ENCODE measurements at regions not wholly inside any gene's neighbourhood (a gene's known extent, or its start where the extent isn't known, plus 50 kb on each side); places are given as distances from the start of the nearest gene placed in this dataset.

GRCh38 chr15:46703020-46703861 is 1014.1 kb upstream of the SEMA6D start:
- ATAC-seq = no peak
- POLR2A ChIA-PET = no interaction called here

GRCh38 chr15:46703871-46704637 is 1013.3 kb upstream of the SEMA6D start:
- ChIA-PET CTCF (no interaction called here), POLR2A (no interaction called here)
- TF ChIP-seq ZNF121 (CRISPR knock-in tag; IDR thresholded peaks at IDR 0.05) (no peak), NFATC4 (CRISPR knock-in tag; IDR thresholded peaks at IDR 0.05) (no peak), ETV6 (CRISPR knock-in tag; IDR thresholded peaks at IDR 0.05) (no peak), ESRRA (CRISPR knock-in tag; IDR thresholded peaks at IDR 0.05; ENCODE audit: borderline replicate concordance) (no peak), FOXP1 (CRISPR knock-in tag; IDR thresholded peaks at IDR 0.05; ENCODE audit: borderline replicate concordance) (no peak), PRRX2 (CRISPR knock-in tag; IDR thresholded peaks at IDR 0.05) (no peak), TEAD1 (CRISPR knock-in tag; IDR thresholded peaks at IDR 0.05) (no peak)
- Mint-ChIP-seq H3K9me3 (peaks cover 24% of the 10 kb centered on the region), H3K27ac (no peak overlapping the region), H3K27me3 (ENCODE audit: low read depth) (no peaks in the 10 kb centered on the region), H3K36me3 (peaks cover 3% of the 10 kb centered on the region; the same call in 1 of the 2 replicates), H3K4me3 (no peak overlapping the region), H3K4me1 (no peaks in the 10 kb centered on the region)
- no peak for ATAC-seq
- DNase-seq (ENCODE audit: low spot score) = no peak

More at GRCh38 chr15:46703020-46703861, 1014.1 kb upstream of the SEMA6D start:
- TF ChIP-seq TCF7 (CRISPR knock-in tag; IDR thresholded peaks at IDR 0.05; ENCODE audit: low read depth) (no peak), MYBL2 (CRISPR knock-in tag; IDR thresholded peaks at IDR 0.05) (no peak), JUN (CRISPR knock-in tag; IDR thresholded peaks at IDR 0.05) (no peak), ZBTB43 (CRISPR knock-in tag; IDR thresholded peaks at IDR 0.05) (no peak), ATF6 (CRISPR knock-in tag; IDR thresholded peaks at IDR 0.05) (no peak), RELA (CRISPR knock-in tag; IDR thresholded peaks at IDR 0.05; ENCODE audit: borderline replicate concordance) (no peak), CDX4 (CRISPR knock-in tag; IDR thresholded peaks at IDR 0.05; ENCODE audit: borderline replicate concordance) (no peak), CBFB (CRISPR knock-in tag; IDR thresholded peaks at IDR 0.05; ENCODE audit: low read depth) (no peak), FOXK1 (CRISPR knock-in tag; IDR thresholded peaks at IDR 0.05) (no peak)
- CTCF ChIA-PET = no interaction called here
- Mint-ChIP-seq H3K27ac (no peak overlapping the region), H3K4me3 (no peak overlapping the region), H3K27me3 (ENCODE audit: low read depth) (no peaks in the 10 kb centered on the region), H3K36me3 (peaks cover 3% of the 10 kb centered on the region; the same call in 1 of the 2 replicates), H3K9me3 (peaks cover 23% of the 10 kb centered on the region), H3K4me1 (no peaks in the 10 kb centered on the region)
- DNase-seq (ENCODE audit: low spot score) = no peak

- H3K4me3 Mint-ChIP-seq = no peak overlapping the region
- peaks cover 24% of the 10 kb centered on the region for H3K9me3 Mint-ChIP-seq
- H3K36me3 Mint-ChIP-seq = peaks cover 3% of the 10 kb centered on the region; the same call in 1 of the 2 replicates
- POLR2A ChIA-PET = no interaction called here
- no peak for DNase-seq (ENCODE audit: low spot score)
- ATAC-seq = no peak
- CTCF ChIA-PET = no interaction called here
- H3K27me3 Mint-ChIP-seq (ENCODE audit: low read depth) = no peaks in the 10 kb centered on the region
- no peaks in the 10 kb centered on the region for H3K4me1 Mint-ChIP-seq
- H3K27ac Mint-ChIP-seq = no peak overlapping the region
- TF ChIP-seq NR3C1 (CRISPR knock-in tag; conservative IDR thresholded peaks at IDR 0.05; ENCODE audit: low read depth) (no peak), SP1 (CRISPR knock-in tag; conservative IDR thresholded peaks at IDR 0.05) (no peak), TEAD4 (CRISPR knock-in tag; IDR thresholded peaks at IDR 0.05) (no peak), ZNF425 (CRISPR knock-in tag; conservative IDR thresholded peaks at IDR 0.05) (no peak), ZNF671 (CRISPR knock-in tag; IDR thresholded peaks at IDR 0.05) (no peak), TCF7 (CRISPR knock-in tag; IDR thresholded peaks at IDR 0.05; ENCODE audit: low read depth) (no peak)
These were observed 1009.9 kb upstream of the SEMA6D start for GRCh38 chr15:46707452-46707851.

Measured in WTC11 (cell line).